Spinal cord (tissue), 9 donors: ENCODE measurements at regions not wholly inside any gene's neighbourhood (a gene's known extent, or its start where the extent isn't known, plus 50 kb on each side); places are given as distances from the start of the nearest gene placed in this dataset.

ENCODE experiments used
- DNase-seq, 6 donors: peaks; one replicate each; pipeline versions ENCODE4 v3.0.0 to v3.0.0-alpha.2; 2013 to 2015; ENCODE audit warnings: low spot score in 6 of 6, low read depth in 4 of 6
- H3K27ac ChIP-seq: one replicate; pipeline ENCODE4 v1.5.1; 2013; ENCODE audit warnings: low read depth, low read length, control low read depth
- H3K27me3 ChIP-seq: one replicate; pipeline ENCODE4 v1.6.1; 2013; ENCODE audit warnings: low read length; ENCODE audit not compliant: control insufficient read depth, insufficient read depth
- H3K36me3 ChIP-seq: one replicate; pipeline ENCODE4 v1.6.1; 2013; ENCODE audit warnings: low read length; ENCODE audit not compliant: control insufficient read depth, insufficient read depth
- H3K4me1 ChIP-seq: one replicate; pipeline ENCODE4 v1.6.1; 2013; ENCODE audit warnings: low read length; ENCODE audit not compliant: control insufficient read depth, insufficient read depth
- H3K4me3 ChIP-seq: one replicate; pipeline ENCODE4 v1.5.1; 2013; ENCODE audit warnings: low read depth, low read length, control low read depth
- H3K9me3 ChIP-seq: one replicate; pipeline ENCODE4 v1.6.1; 2013; ENCODE audit warnings: low read length; ENCODE audit not compliant: control insufficient read depth, insufficient read depth
- WGBS: methylation state at CpG from one replicate; pipeline ENCODE4 v1.1.5; 2013; ENCODE audit warnings: missing lambda C conversion rate; ENCODE audit not compliant: insufficient coverage; 5-methylcytosine and 5-hydroxymethylcytosine counted together
- donor health status: healthy.

DNA sequence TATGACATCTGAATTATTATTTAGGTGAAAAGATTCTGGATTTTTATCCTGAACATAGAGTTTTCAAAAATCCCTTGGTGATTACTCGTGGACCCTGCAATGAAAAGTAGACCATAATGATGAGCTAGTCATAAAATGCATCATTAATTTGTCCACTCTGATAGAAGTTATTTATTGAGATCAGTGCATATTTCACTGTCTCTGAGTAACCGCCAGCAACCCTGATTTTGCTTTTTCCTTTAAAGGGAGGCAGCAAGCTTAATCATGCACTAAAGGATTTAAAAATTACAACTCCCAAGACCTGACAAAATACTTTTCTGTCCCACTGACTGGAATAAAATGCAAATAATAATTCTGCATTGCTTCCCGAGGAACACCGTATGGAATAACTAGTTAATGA, 259.6 kb upstream of the DPPA4 start:
- WGBS, result 100% methylated on average over 1 of the region's 4 CpGs
- Histone ChIP-seq H3K4me3 (no peak overlapping the region), H3K27ac (no peak overlapping the region), H3K36me3 (no peaks in the 10 kb centered on the region), H3K9me3 (no peaks in the 10 kb centered on the region), H3K27me3 (no peaks in the 10 kb centered on the region), H3K4me1 (no peaks in the 10 kb centered on the region)
- peak in 1 of 6 donors; percentile 16 for DNase-seq

DNA sequence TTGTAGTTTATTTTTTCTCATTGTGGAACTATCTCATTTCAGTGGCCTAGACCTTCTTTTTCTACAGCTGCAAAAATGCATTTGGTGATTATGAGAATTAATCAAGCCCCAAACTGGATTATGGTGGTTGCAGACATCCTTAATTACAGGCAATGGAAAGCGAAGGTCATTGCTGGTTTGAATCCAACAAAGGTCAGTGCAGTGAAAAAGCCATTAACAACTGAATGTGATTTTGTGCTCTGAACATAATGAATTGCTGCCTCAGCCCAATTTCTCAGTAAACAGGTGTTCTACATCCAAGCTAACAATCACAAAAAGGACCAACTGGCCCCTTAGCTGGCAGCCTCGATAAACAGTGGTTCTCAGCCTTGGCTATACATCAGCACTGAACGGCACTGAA, 260.1 kb upstream of the DPPA4 start:
- H3K27ac ChIP-seq, result no peak overlapping the region
- H3K4me3 ChIP-seq, result no peak overlapping the region
- 40% methylated on average over 3 of the region's 3 CpGs for WGBS
- H3K9me3 ChIP-seq, result no peaks in the 10 kb centered on the region
- no peaks in the 10 kb centered on the region for H3K36me3 ChIP-seq
- H3K4me1 ChIP-seq, result no peaks in the 10 kb centered on the region
- DNase-seq, result peak in 1 of 6 donors; percentile 62
- no peaks in the 10 kb centered on the region for H3K27me3 ChIP-seq

DNA sequence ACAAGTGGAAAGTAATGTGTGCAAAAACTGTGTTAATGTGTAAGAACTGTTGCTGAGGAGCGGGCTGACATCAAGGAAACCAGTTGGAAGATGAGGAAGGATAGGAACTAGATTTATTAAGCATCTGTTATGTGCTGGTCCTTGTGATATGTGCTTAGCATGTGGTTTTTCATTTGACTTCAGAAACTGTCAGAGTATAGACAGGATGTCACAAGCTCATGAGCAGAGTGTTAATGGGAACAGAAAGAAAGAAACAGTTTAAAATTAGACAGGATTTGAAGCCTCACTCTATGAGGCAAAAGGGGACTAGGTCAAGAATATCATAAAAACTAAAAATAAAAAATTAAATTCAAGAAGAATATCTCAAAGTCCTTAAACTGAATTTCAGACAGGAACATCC, 270.6 kb upstream of the DPPA4 start:
- DNase-seq, result no peak
- H3K4me1 ChIP-seq, result no peaks in the 10 kb centered on the region
- no peak overlapping the region for H3K4me3 ChIP-seq
- H3K9me3 ChIP-seq, result no peaks in the 10 kb centered on the region
- H3K27me3 ChIP-seq, result no peaks in the 10 kb centered on the region
- WGBS, result 100% methylated on average over 1 of the region's 1 CpG
- H3K36me3 ChIP-seq, result no peaks in the 10 kb centered on the region
- H3K27ac ChIP-seq, result no peak overlapping the region

DNA sequence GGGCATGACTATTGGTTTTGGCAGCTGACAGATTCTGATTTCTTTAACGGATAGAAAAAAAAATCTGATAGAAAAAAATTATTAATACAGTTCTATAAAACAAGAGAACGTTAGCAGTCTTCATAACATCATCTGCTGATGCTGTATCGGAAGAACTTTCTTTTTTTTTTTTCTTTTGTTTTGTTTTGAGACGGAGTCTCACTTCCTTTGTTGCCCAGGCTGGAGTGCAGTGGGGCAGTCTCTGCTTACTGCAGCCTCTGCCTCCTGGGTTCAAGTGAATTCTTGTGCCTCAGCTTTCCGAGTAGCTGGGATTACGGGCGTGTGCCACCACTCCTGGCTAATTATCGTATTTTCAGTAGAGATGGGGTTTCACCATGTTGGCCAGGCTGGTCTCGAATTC, 271.2 kb upstream of the DPPA4 start:
- Histone ChIP-seq H3K4me3 (no peak overlapping the region), H3K36me3 (no peaks in the 10 kb centered on the region), H3K27me3 (no peaks in the 10 kb centered on the region), H3K4me1 (no peaks in the 10 kb centered on the region), H3K27ac (no peak overlapping the region), H3K9me3 (no peaks in the 10 kb centered on the region)
- WGBS, result 93% methylated on average over 6 of the region's 9 CpGs
- no peak for DNase-seq

DNA sequence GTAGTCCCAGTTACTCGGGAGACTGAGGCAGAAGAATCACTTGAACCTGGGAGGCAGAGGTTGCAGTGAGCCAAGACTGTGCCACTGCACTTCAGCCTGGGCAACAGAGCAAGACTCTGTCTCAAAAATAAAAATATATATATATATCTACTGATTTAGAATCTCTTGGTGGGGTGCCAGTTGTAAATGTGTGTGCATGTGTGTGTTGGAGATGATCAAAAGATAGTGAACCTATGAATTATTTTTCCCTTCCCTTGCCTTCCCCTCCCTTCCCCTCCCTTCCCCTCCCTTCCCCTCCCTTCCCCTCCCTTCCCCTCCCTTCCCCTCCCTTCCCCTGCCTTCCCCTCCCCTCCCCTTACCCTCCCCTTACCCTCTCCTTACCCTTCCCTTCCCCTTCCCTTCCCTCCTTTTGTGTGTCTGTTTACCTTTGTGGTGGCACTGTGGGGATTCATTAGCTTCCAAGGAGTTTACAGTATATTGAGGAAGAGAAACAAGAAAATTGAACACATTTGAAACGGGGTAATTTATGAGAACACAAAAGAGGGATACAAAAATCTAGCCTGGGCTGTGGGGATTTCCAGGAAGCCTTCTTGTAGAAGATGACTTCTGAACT, 281.5 kb upstream of the DPPA4 start:
- H3K4me3 ChIP-seq, result no peak overlapping the region
- H3K27me3 ChIP-seq, result no peaks in the 10 kb centered on the region
- H3K9me3 ChIP-seq, result no peaks in the 10 kb centered on the region
- DNase-seq, result no peak
- WGBS, result 57% methylated on average over 2 of the region's 2 CpGs
- H3K36me3 ChIP-seq, result no peaks in the 10 kb centered on the region
- H3K27ac ChIP-seq, result no peak overlapping the region
- H3K4me1 ChIP-seq, result no peaks in the 10 kb centered on the region

DNA sequence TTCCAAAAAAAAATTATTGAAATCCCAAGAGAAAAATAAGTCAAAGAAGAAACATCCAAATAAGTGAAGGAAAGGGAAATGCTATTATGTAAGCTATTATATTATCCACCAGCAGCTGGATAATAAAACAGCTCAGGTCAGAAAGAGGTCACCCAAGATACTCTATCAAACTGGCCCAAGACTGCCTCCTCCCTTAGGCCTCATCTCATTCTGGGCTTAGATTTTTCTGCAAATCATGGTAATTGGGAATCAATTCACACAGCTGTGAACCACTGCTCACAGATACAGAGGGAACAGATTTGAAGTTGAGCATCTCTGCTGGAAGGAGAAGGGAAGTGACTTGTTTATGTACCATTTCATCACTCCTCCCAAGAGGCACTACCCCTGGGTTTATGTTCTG, 294.6 kb upstream of the DPPA4 start:
- no peaks in the 10 kb centered on the region for H3K27me3 ChIP-seq
- H3K36me3 ChIP-seq, result no peaks in the 10 kb centered on the region
- H3K27ac ChIP-seq, result no peak overlapping the region
- no peaks in the 10 kb centered on the region for H3K4me1 ChIP-seq
- no peaks in the 10 kb centered on the region for H3K9me3 ChIP-seq
- DNase-seq, result peak in 1 of 6 donors; percentile 40
- H3K4me3 ChIP-seq, result no peak overlapping the region

DNA sequence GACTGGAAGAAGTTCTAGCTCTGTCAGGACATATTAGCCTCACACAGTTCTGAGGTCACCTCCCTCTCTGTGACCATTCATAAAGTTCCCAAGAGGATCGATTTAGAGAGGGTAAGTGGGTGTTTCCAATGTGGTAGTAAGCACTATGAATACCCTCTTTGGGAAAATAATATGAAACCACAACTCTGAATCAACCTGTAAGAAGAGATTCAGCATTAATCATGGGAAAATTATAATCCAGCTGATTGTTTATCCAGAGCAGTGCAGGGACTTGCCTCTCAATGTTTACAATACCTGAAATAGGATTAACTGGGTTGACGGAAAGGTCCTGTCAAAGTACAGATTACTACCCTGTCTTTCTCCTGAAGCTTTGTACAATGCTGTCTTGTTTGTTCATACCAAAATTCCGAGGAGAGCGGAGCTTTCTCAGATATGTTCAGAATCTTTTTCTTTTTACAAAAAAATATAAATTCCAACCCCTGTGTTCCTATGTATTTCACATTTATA, 302.9 kb upstream of the DPPA4 start:
- Histone ChIP-seq H3K4me1 (no peaks in the 10 kb centered on the region), H3K4me3 (no peak overlapping the region), H3K27ac (no peak overlapping the region), H3K27me3 (no peaks in the 10 kb centered on the region), H3K9me3 (no peaks in the 10 kb centered on the region), H3K36me3 (no peaks in the 10 kb centered on the region)
- 100% methylated on average over 1 of the region's 4 CpGs for WGBS
- no peak for DNase-seq

DNA sequence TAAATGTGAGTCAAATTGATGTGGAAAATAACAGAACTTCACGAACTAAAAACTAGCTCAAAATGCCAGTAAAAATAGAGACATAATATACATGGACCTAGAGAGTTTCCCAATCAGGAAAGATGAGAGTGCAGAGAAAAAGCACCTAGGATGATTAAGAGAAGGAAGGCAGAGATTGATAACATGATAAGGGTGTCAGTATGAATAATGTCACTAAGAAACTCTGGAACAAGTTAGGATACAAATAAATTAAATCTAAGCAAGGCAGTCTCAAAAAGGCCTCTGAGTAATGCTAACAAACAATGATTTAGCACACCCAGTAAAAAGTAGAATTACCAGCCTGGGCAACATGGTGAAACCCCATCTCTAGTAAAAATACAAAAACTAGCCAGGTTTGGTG, 304.7 kb upstream of the DPPA4 start:
- Histone ChIP-seq H3K36me3 (no peaks in the 10 kb centered on the region), H3K4me1 (no peaks in the 10 kb centered on the region), H3K9me3 (no peaks in the 10 kb centered on the region), H3K4me3 (no peak overlapping the region), H3K27ac (no peak overlapping the region), H3K27me3 (no peaks in the 10 kb centered on the region)
- no peak for DNase-seq
- WGBS, result no CpG with 5 or more reads among the region's 1 CpG

DNA sequence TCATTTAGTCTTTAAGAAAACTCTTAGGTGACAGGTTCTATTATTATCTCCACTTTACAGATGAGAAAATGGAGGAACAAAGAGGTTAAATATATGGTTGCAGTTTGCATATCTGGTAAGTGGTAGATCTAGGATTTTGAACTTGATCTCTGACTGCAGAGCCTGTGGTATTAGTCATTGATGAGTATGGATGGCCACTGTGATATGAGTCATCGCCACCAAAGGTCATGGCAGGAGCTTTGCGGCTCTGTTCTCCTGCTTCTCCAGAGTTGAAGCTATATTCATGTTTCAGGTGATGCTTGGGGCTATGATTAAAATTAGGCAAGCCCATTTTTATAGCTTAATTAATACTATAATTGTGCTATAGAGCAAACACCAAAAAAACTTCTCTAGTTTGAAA, 306.2 kb upstream of the DPPA4 start:
- Histone ChIP-seq H3K36me3 (no peaks in the 10 kb centered on the region), H3K4me1 (no peaks in the 10 kb centered on the region), H3K27ac (no peak overlapping the region), H3K4me3 (no peak overlapping the region), H3K27me3 (no peaks in the 10 kb centered on the region), H3K9me3 (no peaks in the 10 kb centered on the region)
- no peak for DNase-seq
- WGBS, result 100% methylated on average over 2 of the region's 2 CpGs

DNA sequence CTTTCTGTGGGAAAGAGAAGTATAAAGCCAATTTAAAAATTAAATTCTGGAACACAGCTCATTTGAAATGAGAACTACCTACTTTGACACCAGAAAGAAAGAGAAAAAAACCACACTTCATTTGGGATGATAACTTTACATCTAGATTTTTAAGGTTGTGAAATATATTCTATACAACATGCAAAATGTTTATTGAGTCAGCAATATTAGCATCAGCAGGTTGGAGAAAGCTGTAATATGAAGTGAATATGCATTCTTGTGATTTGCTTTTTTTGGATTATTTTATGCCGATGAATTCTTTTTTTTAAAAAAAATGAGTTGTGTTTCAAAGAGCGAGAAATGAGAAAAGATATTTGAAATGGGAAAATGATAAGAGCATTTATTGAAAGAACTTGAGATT, 307.0 kb upstream of the DPPA4 start:
- H3K27ac ChIP-seq, result no peak overlapping the region
- H3K36me3 ChIP-seq, result no peaks in the 10 kb centered on the region
- WGBS, result 100% methylated on average over 1 of the region's 2 CpGs
- DNase-seq, result no peak
- H3K4me3 ChIP-seq, result no peak overlapping the region
- no peaks in the 10 kb centered on the region for H3K4me1 ChIP-seq
- no peaks in the 10 kb centered on the region for H3K27me3 ChIP-seq
- H3K9me3 ChIP-seq, result no peaks in the 10 kb centered on the region
